ENCODE measurements at regions not wholly inside any gene's neighbourhood (a gene's known extent, or its start where the extent isn't known, plus 50 kb on each side); places are given as distances from the start of the nearest gene placed in this dataset.
"Not testable (repeated sequence)": the region's sequence is repeated elsewhere in the genome, so short reads cannot be mapped to it uniquely, and the experiment has no call there.

DNA sequence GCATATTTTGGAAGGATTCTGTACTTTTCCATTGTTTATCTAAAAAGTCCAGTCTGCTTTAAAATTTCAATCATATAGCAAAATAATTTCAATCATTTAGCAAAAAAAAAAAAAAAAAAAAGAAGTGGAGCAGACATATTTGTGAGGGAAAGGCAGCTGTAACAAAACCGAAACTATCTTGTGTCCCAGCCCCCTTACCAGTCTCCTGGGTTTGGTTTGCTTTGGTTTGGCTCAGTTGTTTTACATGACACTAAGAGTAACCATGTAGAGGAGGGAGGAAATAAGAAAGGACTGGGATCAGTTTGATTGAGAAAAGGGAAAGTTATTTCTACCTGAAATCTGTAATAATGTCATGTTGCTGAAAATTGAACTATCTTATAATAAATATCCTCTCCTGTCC lies 158.8 kb upstream of the GADL1 start:
- DNase-seq, result no peak

DNA sequence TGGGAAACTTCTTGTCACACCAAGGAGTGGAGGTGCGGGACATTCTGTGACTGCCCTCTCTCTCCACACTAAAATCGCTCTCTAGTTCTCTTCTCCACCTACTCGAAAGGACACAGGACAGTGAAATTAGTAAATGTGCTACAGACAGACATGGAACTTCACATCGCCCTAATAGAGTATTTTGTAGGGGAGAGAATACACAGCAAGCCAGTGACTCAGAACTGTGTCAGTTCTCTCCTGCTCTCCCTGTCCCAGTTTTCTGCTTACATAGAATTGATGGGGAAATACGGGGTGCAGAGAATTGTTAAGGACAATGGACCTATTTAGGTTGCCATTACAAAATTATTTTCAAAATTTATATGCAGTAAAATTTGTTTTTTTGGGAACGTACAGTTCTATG lies 159.6 kb upstream of the GADL1 start:
- no peak for DNase-seq

GRCh38 chr3:31055757-31056156 lies 161.3 kb upstream of the GADL1 start:
- no peak for DNase-seq

DNA sequence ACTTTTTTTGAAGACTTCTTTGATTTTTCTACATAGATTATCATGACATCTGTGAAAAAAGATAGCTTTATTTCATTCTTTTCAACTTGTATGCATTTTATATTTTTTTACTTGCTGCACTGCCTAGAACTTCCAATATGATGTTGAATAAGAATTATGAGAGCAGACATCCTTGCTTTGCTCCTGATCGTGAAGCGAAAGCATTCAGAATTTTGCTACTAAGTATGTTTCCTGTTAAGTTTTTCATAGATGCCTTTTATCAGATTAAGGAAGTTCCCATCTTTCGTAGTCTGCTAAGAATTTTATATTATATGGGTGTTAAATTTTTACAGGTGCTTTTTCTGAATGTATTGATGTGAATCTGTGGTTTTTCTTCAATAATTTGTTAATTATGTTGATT lies 163.4 kb upstream of the GADL1 start:
- DNase-seq, result no peak

DNA sequence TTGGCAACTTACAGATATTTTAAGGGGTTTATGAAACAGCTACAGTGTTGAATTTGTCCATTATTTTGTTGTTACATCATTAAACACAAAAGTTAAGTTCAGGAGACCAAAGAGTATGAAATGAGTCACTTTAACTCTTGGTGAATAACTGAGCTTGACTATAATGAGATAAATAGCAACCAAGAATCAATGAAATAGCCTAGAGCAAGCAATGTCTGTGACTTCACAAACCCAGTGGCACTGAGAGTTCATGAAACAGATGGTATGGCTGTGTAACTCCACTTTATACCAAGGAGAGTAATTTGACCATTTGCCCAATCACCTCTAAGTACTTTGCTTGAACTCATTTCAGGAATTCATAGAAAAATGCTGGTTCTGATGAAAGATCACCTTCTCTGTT lies 169.6 kb upstream of the GADL1 start:
- DNase-seq, result no peak

DNA sequence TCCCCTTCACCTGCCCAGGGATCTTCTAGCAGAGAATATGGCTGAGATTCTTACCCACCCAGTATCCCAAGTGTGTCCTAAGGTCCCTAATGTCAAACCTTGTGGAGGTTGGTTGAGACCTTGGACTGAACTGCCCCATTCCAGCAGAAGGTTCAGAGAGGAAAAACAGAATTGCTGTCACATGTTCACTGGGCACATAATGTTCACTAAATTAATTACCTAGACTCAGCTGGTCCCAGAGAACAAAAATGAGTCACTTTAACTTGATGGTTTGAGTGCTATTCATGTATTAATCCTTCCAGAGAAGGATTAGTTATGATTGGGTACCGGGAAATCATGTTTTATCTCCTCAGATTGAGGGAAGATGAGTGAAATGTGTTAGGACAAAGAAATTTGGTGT lies 171.3 kb upstream of the GADL1 start:
- DNase-seq, result no peak

DNA sequence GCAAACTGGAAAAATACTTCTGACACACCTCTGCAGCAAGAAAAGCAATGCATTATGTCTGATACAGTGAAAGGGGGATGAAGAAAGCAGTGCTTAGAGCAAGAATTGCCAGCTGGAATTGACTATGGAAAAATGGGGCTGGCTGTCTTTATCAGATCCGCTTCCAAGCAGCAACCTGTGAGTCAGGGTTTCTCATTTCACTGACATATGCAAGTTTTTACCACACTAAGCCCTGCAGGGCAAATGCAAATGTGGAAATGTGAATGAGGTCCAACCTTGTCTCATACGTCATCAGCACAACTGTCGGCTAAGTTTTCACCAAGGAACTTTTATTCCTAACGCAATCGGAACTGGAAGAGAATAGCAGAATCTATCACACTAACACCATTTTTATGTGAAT lies 172.5 kb upstream of the GADL1 start:
- DNase-seq, result peak; percentile 79

DNA sequence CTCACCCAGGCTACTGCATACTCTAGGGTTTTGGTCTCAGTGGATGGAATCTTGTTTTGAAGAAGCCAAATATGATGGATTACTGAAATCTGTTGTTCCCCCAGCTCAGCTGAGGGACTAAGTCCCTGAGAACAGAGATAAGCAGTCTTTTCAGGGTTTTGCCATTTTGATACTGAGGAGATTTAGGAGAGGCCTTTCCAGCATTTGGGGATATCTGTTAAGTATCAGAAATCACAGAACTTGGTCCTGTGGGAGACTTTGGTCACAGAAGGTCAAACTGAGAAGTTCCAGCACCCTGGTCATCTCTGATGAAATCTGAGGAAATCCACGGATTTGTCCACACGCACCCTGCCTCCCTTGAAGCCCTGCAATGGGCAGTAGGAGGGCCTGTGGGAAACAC lies 181.0 kb upstream of the GADL1 start:
- DNase-seq, result no peak

DNA sequence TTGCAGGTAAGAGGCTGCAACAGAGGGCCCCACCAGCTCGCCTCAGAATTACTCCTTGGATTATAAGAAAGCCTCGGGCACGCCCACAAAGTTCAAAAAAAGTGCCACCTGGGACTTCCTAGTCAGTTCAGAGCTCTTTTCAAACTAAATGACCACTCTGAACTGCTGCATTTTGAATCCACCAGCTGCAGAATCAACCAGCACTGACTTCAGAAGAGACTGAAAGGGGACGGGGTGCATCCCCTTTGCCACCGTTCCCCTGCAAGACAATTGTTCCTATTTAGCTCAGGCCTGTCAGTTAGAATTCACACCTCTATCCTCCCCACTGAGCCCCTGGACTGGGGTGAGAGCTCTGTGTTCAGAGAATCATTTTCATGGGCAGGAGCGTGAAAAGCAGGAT lies 181.4 kb upstream of the GADL1 start:
- no peak for DNase-seq

- DNase-seq, result peak; percentile 75
Measured at GRCh38 chr3:31077021-31077601, 182.7 kb upstream of the GADL1 start.

- DNase-seq, result no peak
Measured at GRCh38 chr3:31077826-31078225, 183.4 kb upstream of the GADL1 start.

DNA sequence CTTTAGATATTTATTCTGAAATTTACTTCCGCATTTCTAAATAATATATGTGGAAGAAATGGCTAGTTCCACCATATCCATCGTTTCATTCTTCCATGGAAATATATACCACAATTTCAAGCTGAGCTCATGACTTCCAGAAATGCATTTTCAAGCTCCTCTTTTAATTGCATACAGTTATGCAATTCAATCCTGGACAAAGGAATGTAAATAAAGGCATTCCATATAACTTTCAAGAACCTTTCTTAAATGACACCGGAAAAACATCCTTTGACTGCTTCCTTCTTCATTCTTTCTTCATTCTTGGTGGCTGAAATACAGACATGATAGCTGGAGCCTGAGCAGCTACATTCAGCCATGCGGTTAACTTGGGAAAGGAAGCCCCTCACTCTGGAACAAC lies 185.2 kb upstream of the GADL1 start:
- no peak for DNase-seq

- DNase-seq, result no peak
Measured at GRCh38 chr3:31081018-31081662, 186.7 kb upstream of the GADL1 start.

- DNase-seq, result no peak
Measured at GRCh38 chr3:31086148-31086547, 191.7 kb upstream of the GADL1 start.

DNA sequence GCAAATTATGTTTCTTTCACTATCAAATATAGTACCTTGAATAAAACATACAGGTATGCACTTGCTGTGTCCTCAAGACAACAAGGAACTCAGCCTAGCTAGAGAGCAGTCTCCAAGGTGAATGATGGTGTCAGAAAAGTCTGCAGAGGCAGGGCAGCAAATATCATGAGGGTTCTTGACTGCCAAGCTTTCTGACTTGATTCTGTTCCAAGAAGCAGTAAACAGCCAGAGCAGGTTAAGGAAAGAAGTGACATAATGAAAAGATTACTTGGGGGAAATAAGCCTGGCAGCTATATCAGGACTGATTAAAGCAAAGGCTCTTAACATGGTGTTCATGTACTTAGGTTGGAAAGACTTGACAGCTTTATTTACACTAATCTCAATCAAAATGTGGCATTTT lies 192.2 kb upstream of the GADL1 start:
- no peak for DNase-seq

GRCh38 chr3:31091748-31092147 lies 197.3 kb upstream of the GADL1 start:
- no peak for DNase-seq

DNA sequence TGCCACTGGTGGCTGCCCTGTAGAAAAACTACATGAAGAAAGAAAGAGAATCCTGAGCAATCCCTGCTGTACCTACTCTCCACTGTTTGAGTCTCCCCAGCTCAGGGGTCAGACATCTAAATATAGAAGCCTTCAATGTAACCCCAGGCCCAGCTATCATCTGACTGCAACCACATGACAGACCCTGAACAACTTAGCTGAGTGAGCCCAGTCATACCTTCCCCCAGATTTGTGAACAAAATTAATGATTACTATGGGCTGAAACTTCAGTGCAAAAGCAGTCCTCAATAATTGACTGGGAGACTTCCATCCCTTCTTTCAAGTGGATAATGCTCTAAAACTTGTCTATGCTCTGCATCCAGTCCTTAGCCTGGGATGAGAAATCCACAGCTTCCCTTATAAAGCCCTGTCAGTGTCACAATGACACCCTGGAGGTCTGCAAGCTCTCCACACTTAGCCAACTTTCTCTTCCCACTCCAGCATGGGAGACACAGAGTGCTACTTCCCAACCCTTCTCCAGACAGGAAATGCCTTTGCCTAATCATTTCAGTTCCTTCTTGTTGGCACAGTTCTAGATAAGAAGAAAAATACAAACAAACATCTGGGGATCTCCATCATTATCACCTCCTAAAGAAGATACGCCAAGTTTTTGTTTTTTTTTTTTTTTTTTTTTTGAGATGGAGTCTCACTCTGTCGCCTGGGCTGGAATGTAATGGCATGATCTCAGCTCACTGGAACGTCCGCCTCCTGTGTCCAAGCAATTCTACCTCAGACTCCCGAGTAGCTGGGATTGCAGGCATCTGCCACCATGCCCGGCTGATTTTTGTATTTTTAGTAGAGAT lies 198.5 kb upstream of the GADL1 start:
- no peak for DNase-seq

- DNase-seq, result no peak
Measured at GRCh38 chr3:31093606-31094005, 199.1 kb upstream of the GADL1 start.

DNA sequence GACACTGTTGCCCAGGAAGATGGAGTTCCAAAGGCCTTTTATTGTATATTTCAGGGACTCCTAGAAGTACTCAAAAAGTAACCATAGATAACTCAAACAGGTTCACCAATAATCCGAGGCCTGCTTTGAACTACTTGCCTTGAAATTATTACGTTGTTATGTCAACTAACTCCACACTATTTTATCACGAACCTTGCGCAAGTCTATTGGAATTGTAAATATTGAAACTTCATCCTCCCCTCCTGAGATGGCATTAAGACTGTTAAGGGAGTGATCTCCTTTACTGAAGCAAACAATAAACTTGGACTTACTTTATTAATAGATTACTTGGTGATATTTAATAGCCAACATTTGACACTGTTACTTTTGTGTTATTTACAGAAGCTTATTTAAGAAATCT lies 199.6 kb upstream of the GADL1 start:
- no peak for DNase-seq

GRCh38 chr3:31095255-31095654 lies 200.8 kb upstream of the GADL1 start:
- no peak for DNase-seq

GRCh38 chr3:31096661-31097395 lies 202.4 kb upstream of the GADL1 start:
- DNase-seq, result no peak

DNA sequence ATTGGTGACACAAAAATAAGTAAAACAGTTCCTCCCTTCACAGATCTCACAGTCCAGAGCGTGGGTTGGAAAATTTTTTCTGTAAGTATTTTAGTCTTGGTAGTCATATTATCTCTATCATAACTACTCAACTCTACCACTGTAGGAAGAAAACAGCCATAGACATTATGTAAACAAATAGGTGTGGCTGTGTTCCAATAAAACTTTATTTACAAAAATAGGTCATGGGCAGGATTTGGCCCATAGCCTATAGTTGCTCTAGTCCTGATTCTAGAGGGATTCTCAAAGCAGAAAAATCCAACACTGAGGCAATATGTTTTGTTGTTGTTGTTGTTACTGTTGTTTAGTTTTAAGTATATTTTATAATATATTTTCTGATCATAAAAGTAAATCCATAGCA lies 206.1 kb upstream of the GADL1 start:
- no peak for DNase-seq

GRCh38 chr3:31101285-31101684 lies 206.8 kb upstream of the GADL1 start:
- not testable (repeated sequence) for DNase-seq
